ENCODE measurements at regions not wholly inside any gene's neighbourhood (a gene's known extent, or its start where the extent isn't known, plus 50 kb on each side); places are given as distances from the start of the nearest gene placed in this dataset.
"Not testable (repeated sequence)": the region's sequence is repeated elsewhere in the genome, so short reads cannot be mapped to it uniquely, and the experiment has no call there.

GRCh38 chr1:101151286-101151685 is 85.5 kb upstream of the S1PR1 start:
- no peak for ATAC-seq

DNA sequence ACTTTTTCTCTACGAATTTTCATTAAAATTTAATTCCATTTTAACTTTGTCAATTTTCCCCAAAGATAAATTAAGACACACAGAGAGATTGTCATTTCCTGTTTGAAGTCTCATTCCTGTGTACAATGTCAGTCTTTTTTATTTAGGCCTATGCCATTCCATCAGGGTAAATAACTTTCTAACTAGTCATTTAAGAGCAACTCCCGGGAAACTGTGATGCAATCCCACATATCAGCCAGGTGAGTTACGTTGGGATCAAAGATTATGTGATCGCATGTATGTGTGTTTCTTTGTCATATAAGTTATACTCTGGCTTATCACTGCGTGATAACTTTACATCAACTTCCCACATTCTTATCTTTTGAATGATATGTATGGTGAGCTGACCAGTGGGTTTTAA is 86.1 kb upstream of the S1PR1 start:
- no peak for ATAC-seq

- ATAC-seq = no peak
Observed at GRCh38 chr1:101150266-101150665, 86.6 kb upstream of the S1PR1 start.

GRCh38 chr1:101148980-101149379 is 87.8 kb upstream of the S1PR1 start:
- no peak for ATAC-seq

- ATAC-seq = no peak
Observed at GRCh38 chr1:101147381-101147780, 89.4 kb upstream of the S1PR1 start.

DNA sequence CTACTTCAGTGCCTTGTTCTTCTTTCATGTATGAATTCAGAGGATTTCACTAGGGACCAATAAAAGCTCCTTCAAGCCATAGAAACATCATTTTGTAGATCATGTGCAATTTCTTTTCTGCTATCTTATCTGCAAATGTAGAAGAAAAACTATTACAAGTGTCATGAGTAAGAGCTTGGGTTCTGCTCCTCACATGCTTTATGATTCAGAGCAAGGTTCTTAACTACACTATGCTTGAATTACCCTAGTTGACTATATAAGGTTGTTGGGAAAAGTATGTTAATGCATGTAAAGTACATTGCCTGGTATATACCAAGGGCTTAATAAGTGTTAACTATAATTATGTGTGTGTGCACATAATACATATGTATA is 91.4 kb upstream of the S1PR1 start:
- ATAC-seq = no peak

GRCh38 chr1:101144671-101145448 is 92.0 kb upstream of the S1PR1 start:
- no peak for ATAC-seq

DNA sequence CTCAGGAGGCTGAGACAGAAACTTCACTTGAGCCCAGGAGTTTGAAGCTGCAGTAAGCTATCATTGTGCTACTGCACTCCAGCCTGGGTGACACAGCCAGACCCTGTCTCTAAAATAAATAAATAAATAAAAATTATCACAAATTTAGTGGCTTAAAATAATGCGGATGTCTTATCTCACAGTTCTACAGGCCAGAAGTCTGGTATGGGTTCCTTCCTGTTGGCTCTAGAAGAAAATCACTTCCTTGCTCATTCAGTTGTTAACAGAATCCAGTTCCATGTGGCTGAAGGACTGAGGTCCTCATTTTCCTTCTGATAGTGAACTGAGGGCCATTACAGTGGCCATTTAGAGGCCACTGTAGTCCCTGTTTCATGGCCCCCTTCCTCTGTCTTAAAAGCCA is 94.6 kb upstream of the S1PR1 start:
- no peak for ATAC-seq

DNA sequence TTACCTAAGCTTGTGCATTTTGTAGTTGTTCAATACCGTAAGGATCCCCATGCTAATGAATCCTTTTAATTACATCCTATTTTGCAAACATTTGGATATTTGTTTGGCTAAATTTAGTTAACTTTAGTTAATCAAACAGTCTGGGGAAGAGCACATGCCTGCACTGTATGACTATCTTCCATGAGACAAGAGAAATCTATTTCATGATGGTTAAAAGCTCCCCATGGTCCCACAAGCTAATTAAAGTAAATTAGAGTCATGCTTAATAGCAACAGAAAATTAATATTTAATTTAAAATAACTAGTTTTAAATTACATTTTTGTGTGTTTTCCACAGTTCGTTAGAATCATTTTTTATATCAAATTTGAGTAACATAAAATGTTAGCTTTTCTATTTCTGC is 95.4 kb upstream of the S1PR1 start:
- ATAC-seq = no peak

DNA sequence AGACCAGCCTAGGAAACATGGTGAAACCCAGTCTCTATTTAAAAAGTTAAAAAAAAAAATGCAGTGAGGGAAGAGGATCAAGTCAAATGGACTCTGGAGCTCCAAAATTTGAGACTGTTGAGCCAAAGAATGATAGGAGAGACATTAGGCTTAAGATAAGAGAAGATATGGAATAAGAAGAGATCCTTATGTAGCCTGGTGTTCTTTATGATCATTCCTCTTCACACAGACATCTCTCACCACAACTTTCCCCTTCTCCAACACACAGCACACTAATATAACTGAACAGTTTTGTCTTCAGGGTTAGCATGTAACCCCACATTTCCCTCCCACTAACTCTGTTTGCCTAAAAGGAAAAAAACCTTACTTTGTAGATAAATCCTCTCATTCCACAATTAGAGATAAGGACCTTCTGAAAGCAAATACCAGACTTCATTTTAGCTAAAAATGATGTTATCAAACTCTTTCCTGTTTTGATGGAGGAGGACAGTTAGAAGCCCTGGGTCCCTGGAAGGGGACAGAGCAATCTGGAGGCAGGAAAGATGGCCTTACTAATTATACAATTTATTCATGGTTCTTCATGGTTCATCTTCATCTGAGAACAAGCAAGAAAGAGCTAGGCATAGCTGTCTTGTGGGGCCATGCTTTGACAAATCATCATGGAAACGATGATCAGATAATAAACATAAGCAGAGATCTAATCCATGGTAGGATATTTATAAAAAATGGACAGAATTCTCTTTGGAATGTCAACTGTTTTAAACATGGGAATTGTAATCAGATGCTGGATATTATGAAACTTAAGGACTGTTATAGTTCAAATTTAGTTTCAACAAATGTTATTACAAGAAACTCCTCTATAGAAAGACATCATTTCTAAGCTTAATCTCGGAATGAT is 96.7 kb upstream of the S1PR1 start:
- no peak for ATAC-seq

DNA sequence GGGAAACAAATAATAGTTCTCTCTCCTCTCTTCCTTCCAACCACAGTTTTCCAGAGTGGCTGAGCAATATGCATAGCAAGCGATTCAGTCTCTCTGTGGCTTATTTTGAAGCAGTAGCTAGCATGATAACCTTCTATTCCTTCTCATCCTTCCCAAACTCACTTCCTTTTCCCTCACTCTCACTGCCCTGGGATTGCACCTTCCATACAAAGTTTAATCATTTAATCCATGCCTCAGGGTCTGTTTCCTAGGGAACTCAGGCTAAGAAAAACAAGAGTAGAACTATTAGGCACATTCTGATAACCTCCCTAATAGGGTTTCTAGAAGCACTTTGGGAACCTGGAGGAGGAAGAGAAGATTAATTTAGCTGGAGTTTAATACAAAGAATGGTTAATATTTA is 97.7 kb upstream of the S1PR1 start:
- ATAC-seq = no peak

GRCh38 chr1:101137144-101138126 is 99.4 kb upstream of the S1PR1 start:
- peak; percentile 25 to 48 for ATAC-seq

DNA sequence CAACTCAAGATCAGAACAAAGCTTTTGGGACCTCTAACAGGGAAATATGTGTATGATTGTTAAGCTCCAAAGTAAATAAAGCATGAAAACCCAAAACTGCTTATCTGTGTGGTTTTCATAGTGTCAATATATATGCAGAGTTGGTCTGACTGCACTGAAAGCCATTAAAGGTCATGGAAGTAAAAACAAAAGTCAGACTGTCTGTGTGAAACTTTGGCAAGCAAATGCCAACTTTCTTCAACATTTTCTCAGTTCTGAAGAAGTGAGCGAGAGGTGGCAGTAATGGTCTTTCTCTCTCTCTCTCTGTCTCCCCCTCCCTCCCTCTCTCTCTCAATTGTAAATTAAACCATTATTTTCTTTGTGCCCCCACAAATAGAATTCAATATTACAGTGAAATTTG is 100.1 kb upstream of the S1PR1 start:
- peak; percentile 55 to 79 for ATAC-seq

DNA sequence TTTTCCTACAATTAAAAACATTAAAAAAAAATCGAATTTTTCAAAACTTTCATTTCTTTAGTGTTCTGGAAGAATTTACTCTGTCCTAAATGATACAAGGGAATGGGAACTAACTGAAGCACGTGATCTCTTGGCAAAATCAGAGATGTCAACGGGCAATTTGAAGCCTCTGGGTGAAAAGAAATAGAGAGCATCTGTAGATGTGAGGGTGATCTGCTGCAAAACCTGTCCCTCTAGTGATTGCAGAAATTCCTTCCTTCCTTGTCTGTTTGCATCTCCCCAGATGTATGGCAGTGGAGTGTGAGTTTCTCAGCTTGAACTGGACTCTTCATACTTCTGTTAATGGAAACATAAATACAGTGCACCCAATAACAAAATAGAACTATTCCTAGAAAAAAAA is 100.5 kb upstream of the S1PR1 start:
- no peak for ATAC-seq

DNA sequence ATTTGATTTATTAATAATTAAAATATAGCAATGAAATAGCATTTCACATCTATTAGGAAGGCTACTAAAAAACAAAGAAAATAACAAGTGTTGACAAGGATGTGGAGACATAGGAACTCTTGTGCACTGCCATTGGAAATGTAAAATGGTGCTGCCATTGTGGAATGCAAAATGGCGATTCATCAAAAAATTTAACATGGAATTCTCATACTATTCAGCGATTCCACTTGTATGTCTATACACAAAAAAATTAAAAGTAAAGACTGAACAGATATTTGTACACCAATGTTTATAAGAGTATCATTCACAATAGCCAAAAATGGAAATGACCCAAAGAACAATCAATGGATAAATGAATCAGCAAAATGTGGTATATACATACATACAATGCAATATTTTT is 101.3 kb upstream of the S1PR1 start:
- ATAC-seq = no peak

GRCh38 chr1:101131239-101131843 is 105.5 kb upstream of the S1PR1 start:
- ATAC-seq = no peak

- ATAC-seq = no peak
Observed at GRCh38 chr1:101130673-101131072, 105.1 kb upstream of the DPH5 start.

DNA sequence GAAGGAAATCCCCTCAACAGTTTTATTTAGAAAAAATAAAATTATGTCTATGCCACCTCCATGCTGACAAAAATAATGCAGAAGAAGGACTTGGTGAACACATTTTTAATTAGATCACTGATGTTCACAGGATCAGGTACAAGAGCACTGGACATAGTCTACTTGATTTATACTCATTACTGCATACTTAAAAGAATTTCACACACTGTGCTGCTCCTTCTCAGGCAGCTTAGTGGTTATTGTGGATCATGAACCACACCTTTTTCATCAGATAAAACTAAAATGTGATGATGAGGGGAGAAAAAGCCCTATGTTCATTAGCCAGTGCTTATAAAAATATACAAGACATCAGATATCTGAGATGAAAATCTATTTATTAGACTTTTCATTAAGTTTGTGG is 103.3 kb upstream of the DPH5 start:
- no peak for ATAC-seq

GRCh38 chr1:101128211-101128727 is 102.7 kb upstream of the DPH5 start:
- peak; percentile 57 to 65 for ATAC-seq

- no peak for ATAC-seq
Observed at GRCh38 chr1:101124405-101124804, 98.8 kb upstream of the DPH5 start.

- not testable (repeated sequence) for ATAC-seq
Observed at GRCh38 chr1:101123904-101124303, 98.3 kb upstream of the DPH5 start.

All from activated CD4-positive, CD25-positive, alpha-beta regulatory T cell treated with anti-CD3 and anti-CD28 coated beads, Interleukin-2, amount 50 U/mL, for 24 hours (primary cell).